A549 (cell line): ENCODE measurements at regions not wholly inside any gene's neighbourhood (a gene's known extent, or its start where the extent isn't known, plus 50 kb on each side); places are given as distances from the start of the nearest gene placed in this dataset.
"Not testable (repeated sequence)": the region's sequence is repeated elsewhere in the genome, so short reads cannot be mapped to it uniquely, and the experiment has no call there.

Source experiments
- ATAC-seq, 2 experiments: fragments of 200-7000 bp in 1 of 2; fragments of >200 bp in 1 of 2; cut with Nextera tagmentation in 1 of 2; cut with Tn5 transposase in 1 of 2; 3 replicates each; pipeline versions ENCODE4 v1.8.0 to v1.9.1; 2018 to 2020; ENCODE audit warnings: mild to moderate bottlenecking in 1 of 2, moderate library complexity in 1 of 2
- CTCF ChIA-PET: fragments of 300-600 bp; sonication (Branson Sonifier 250); formaldehyde crosslinking; extraction: SDS; loops from one replicate; lab custom pipeline; 2021; ENCODE audit warnings: antibody characterized with exemption, inconsistent platforms; lab: Yijun Ruan, JAX
- POLR2A ChIA-PET: fragments of 350-600 bp; formaldehyde crosslinking; extraction: SDS; loops from one replicate; lab custom pipeline; 2021; ENCODE audit warnings: antibody characterized with exemption, inconsistent platforms; lab: Yijun Ruan, JAX
- DNase-seq, 2 experiments: peaks; one replicate each; pipeline versions ENCODE4 v3.0.0 to v3.0.0-alpha.2; 2011 to 2016; ENCODE audit warnings: low read depth in 1 of 2, low spot score in 1 of 2
- FAIRE-seq: peaks from 2 replicates; lab custom pipeline; 2011; peaks lifted over from hg19 to GRCh38; lab: Jason Lieb, UNC
- H3K27ac ChIP-seq, 2 experiments: fragments of >200 bp; sonication (Bioruptor Twin); formaldehyde crosslinking; 3 replicates each; pipeline ENCODE4 v1.5.1; 2016 to 2017
- H3K4me1 ChIP-seq: fragments of >200 bp; sonication (Bioruptor Twin); formaldehyde crosslinking; 3 replicates; pipeline ENCODE4 v1.6.1; 2016
- H3K4me2 ChIP-seq: fragments of >200 bp; sonication (Bioruptor Twin); formaldehyde crosslinking; 3 replicates; pipeline ENCODE4 v1.6.1; 2016
- H3K4me3 ChIP-seq: fragments of >200 bp; sonication (Bioruptor Twin); formaldehyde crosslinking; 3 replicates; pipeline ENCODE4 v1.5.1; 2016
- H3K9me3 ChIP-seq: fragments of >200 bp; sonication (Bioruptor Twin); formaldehyde crosslinking; 3 replicates; pipeline ENCODE4 v1.6.1; 2016
- CHD4 ChIP-seq: fragments of 200-600 bp; sonication (generic); IDR thresholded peaks from 2 replicates; pipeline ENCODE4 v1.6.1; 2016; ENCODE audit warnings: antibody characterized with exemption, mild to moderate bottlenecking, borderline replicate concordance
- GATA3 ChIP-seq: IDR thresholded peaks from 2 replicates; pipeline ENCODE4 v1.6.1; 2012; ENCODE audit warnings: borderline replicate concordance
- KDM1A ChIP-seq: fragments of 200-600 bp; sonication (generic); IDR thresholded peaks from 2 replicates; pipeline ENCODE4 v1.6.1; 2016; ENCODE audit warnings: low read depth, mild to moderate bottlenecking
- KDM5A ChIP-seq: fragments of 200-600 bp; sonication (generic); IDR thresholded peaks from 2 replicates; pipeline ENCODE4 v1.6.1; 2016; ENCODE audit warnings: antibody characterized with exemption, mild to moderate bottlenecking
- MAZ ChIP-seq: fragments of 150-350 bp; IDR thresholded peaks from 2 replicates; pipeline ENCODE4 v1.6.1; 2014; ENCODE audit warnings: antibody characterized with exemption, low read depth, low read length, borderline replicate concordance
- PBX3 ChIP-seq: IDR thresholded peaks from 2 replicates; pipeline ENCODE4 v1.6.1; 2012
- POLR2AphosphoS2 ChIP-seq: conservative IDR thresholded peaks from 2 replicates; pipeline ENCODE4 v1.6.1; 2012; ENCODE audit warnings: low read length, improper control_type of control experiment, inconsistent platforms
- RCOR1 ChIP-seq: fragments of 150-350 bp; IDR thresholded peaks from 2 replicates; pipeline ENCODE4 v1.6.1; 2014; ENCODE audit warnings: antibody characterized with exemption, low read length, low read depth
- RFX5 ChIP-seq: fragments of 450-650 bp; IDR thresholded peaks from 2 replicates; pipeline ENCODE4 v1.7.1; 2014; ENCODE audit warnings: antibody characterized with exemption, mild to moderate bottlenecking, moderate library complexity
- RNF2 ChIP-seq: fragments of 200-600 bp; sonication (generic); IDR thresholded peaks from 2 replicates; pipeline ENCODE4 v1.6.1; 2016; ENCODE audit warnings: low read depth, mild to moderate bottlenecking, antibody characterized with exemption, moderate library complexity, borderline replicate concordance
- SREBF2 ChIP-seq: fragments of 450-650 bp; IDR thresholded peaks from 2 replicates; pipeline ENCODE4 v1.6.1; 2014; ENCODE audit warnings: mild to moderate bottlenecking, moderate library complexity
- TFCP2L1 ChIP-seq: fragments of 250-450 bp; sonication (Bioruptor Pico); IDR thresholded peaks from 2 replicates; pipeline ENCODE4 v1.5.0; 2021; ENCODE audit warnings: mild to moderate bottlenecking
- USF2 ChIP-seq: fragments of 450-650 bp; IDR thresholded peaks from 2 replicates; pipeline ENCODE4 v1.6.1; 2014; ENCODE audit warnings: antibody characterized with exemption
- WGBS: methylation state at CpG from one replicate; pipeline ENCODE4 v1.1.6; 2017; ENCODE audit errors: missing lambda C conversion rate; 5-methylcytosine and 5-hydroxymethylcytosine counted together

- H3K4me2 ChIP-seq, H3K27ac ChIP-seq, POLR2A ChIA-PET, H3K4me1 ChIP-seq, DNase-seq, H3K9me3 ChIP-seq, FAIRE-seq, ATAC-seq, H3K4me3 ChIP-seq: not testable (repeated sequence)
- 26% methylated on average over 2 of the region's 2 CpGs for WGBS
- CTCF ChIA-PET = interaction anchor here (0.6 kb wide), 1 partner anchor 57 kb away, joined by 5 read pairs; no protein-coding TSS in a partner anchor
Observed at GRCh38 chr11:89571706-89572105, 80.5 kb upstream of the NOX4 start.

- ATAC-seq, H3K27ac ChIP-seq, DNase-seq, H3K4me3 ChIP-seq, FAIRE-seq, H3K4me1 ChIP-seq, CTCF ChIA-PET, H3K9me3 ChIP-seq, H3K4me2 ChIP-seq, POLR2A ChIA-PET: not testable (repeated sequence)
Observed at GRCh38 chr11:89575846-89576245, 84.7 kb upstream of the NOX4 start.

- H3K4me3 ChIP-seq, H3K4me1 ChIP-seq, H3K4me2 ChIP-seq, DNase-seq, ATAC-seq, FAIRE-seq, H3K9me3 ChIP-seq, H3K27ac ChIP-seq, POLR2A ChIA-PET: not testable (repeated sequence)
- CTCF ChIA-PET = interaction anchor here (1.0 kb wide), 1 partner anchor 30 kb away, joined by 3 read pairs; no protein-coding TSS in a partner anchor
- 0% methylated on average over 1 of the region's 1 CpG for WGBS
Observed at GRCh38 chr11:89577428-89577827, 86.3 kb upstream of the NOX4 start.

GRCh38 chr11:89583580-89583979, 92.4 kb upstream of the NOX4 start:
- CTCF ChIA-PET = no interaction called here
- POLR2A ChIA-PET = no interaction called here
- FAIRE-seq = no peak
- H3K27ac ChIP-seq = no peak overlapping the region
- ATAC-seq = no peak
- no peaks in the 10 kb centered on the region for H3K4me1 ChIP-seq
- H3K4me2 ChIP-seq = no peak overlapping the region
- 4% methylated on average over 2 of the region's 2 CpGs for WGBS
- H3K4me3 ChIP-seq = no peak overlapping the region
- H3K9me3 ChIP-seq = no peaks in the 10 kb centered on the region
- TF ChIP-seq RFX5 (no peak), POLR2AphosphoS2 (no peak), USF2 (no peak), SREBF2 (no peak), GATA3 (no peak), CHD4 (no peak), RNF2 (no peak), TFCP2L1 (CRISPR knock-in tag) (no peak), RCOR1 (no peak), KDM1A (no peak), MAZ (no peak), PBX3 (no peak), KDM5A (no peak)
- DNase-seq = no peak

GRCh38 chr11:89585046-89585445, 93.9 kb upstream of the NOX4 start:
- POLR2A ChIA-PET, H3K4me1 ChIP-seq, H3K4me2 ChIP-seq, CTCF ChIA-PET, ATAC-seq, H3K4me3 ChIP-seq, H3K9me3 ChIP-seq, DNase-seq, FAIRE-seq, H3K27ac ChIP-seq: not testable (repeated sequence)
- 69% methylated on average over 3 of the region's 3 CpGs for WGBS

GRCh38 chr11:89585471-89585870, 94.3 kb upstream of the NOX4 start:
- H3K4me3 ChIP-seq, H3K4me1 ChIP-seq, ATAC-seq, CTCF ChIA-PET, H3K27ac ChIP-seq, H3K4me2 ChIP-seq, DNase-seq, H3K9me3 ChIP-seq, POLR2A ChIA-PET: not testable (repeated sequence)
- peak; percentile 63 for FAIRE-seq
- 5% methylated on average over 2 of the region's 2 CpGs for WGBS

GRCh38 chr11:89589413-89589812, 98.2 kb upstream of the NOX4 start:
- WGBS = 10% methylated on average over 6 of the region's 6 CpGs
- CTCF ChIA-PET, H3K9me3 ChIP-seq, DNase-seq, H3K27ac ChIP-seq, H3K4me3 ChIP-seq, ATAC-seq, FAIRE-seq, H3K4me2 ChIP-seq, POLR2A ChIA-PET, H3K4me1 ChIP-seq: not testable (repeated sequence)

- 30% methylated on average over 5 of the region's 5 CpGs for WGBS
- H3K4me1 ChIP-seq, FAIRE-seq, H3K27ac ChIP-seq, POLR2A ChIA-PET, H3K4me2 ChIP-seq, CTCF ChIA-PET, H3K4me3 ChIP-seq, ATAC-seq, DNase-seq, H3K9me3 ChIP-seq: not testable (repeated sequence)
Observed at GRCh38 chr11:89590008-89590632, 98.9 kb upstream of the NOX4 start.
